GM18505 (cell line): ENCODE measurements at regions not wholly inside any gene's neighbourhood (a gene's known extent, or its start where the extent isn't known, plus 50 kb on each side); places are given as distances from the start of the nearest gene placed in this dataset.
"Not testable (repeated sequence)": the region's sequence is repeated elsewhere in the genome, so short reads cannot be mapped to it uniquely, and the experiment has no call there.

Experiments
- ATAC-seq: cut with Tn5 transposase; IDR thresholded peaks from one replicate; pipeline ENCODE4 v1.9.1; 2021; ENCODE audit not compliant: unreplicated experiment
- POLR2A ChIP-seq: IDR thresholded peaks from 4 replicates; pipeline ENCODE4 v1.6.1; 2011; ENCODE audit warnings: borderline replicate concordance; ENCODE audit not compliant: insufficient read depth, insufficient read length; ENCODE audit errors: extremely low read depth

GRCh38 chr20:40882152-40882551 is 146.5 kb upstream of the TOP1 start:
- ATAC-seq: no peak
- TF ChIP-seq POLR2A: no peak

- no peak for ATAC-seq
- no peak for TF ChIP-seq POLR2A
These were observed 145.5 kb upstream of the TOP1 start for GRCh38 chr20:40883097-40883496.

GRCh38 chr20:40887105-40887504 is 141.5 kb upstream of the TOP1 start:
- ATAC-seq: no peak

GRCh38 chr20:40889266-40889665 is 139.4 kb upstream of the TOP1 start:
- ATAC-seq: not testable (repeated sequence)

More at GRCh38 chr20:40887105-40887504, 141.5 kb upstream of the TOP1 start:
- no peak for TF ChIP-seq POLR2A

GRCh38 chr20:40890181-40890580 is 138.4 kb upstream of the TOP1 start:
- TF ChIP-seq POLR2A: no peak
- ATAC-seq: no peak

- ATAC-seq: no peak
- TF ChIP-seq POLR2A: no peak
These were observed 138.0 kb upstream of the TOP1 start for GRCh38 chr20:40890635-40891034.

GRCh38 chr20:40891351-40891750 is 137.3 kb upstream of the TOP1 start:
- ATAC-seq: no peak
- TF ChIP-seq POLR2A: no peak

- no peak for TF ChIP-seq POLR2A
- ATAC-seq: no peak
These were observed 136.0 kb upstream of the TOP1 start for GRCh38 chr20:40892642-40893041.

- ATAC-seq: no peak
- no peak for TF ChIP-seq POLR2A
These were observed 134.9 kb upstream of the TOP1 start for GRCh38 chr20:40893610-40894236.

GRCh38 chr20:40894237-40894630 is 134.4 kb upstream of the TOP1 start:
- ATAC-seq: no peak
- TF ChIP-seq POLR2A: no peak

GRCh38 chr20:40895182-40895581 is 133.4 kb upstream of the TOP1 start:
- no peak for ATAC-seq
- TF ChIP-seq POLR2A: no peak

GRCh38 chr20:40896814-40897700 is 131.6 kb upstream of the TOP1 start:
- TF ChIP-seq POLR2A: no peak
- no peak for ATAC-seq

GRCh38 chr20:40899344-40899743 is 129.3 kb upstream of the TOP1 start:
- no peak for ATAC-seq
- no peak for TF ChIP-seq POLR2A

- ATAC-seq: no peak
- no peak for TF ChIP-seq POLR2A
These were observed 127.9 kb upstream of the TOP1 start for GRCh38 chr20:40900666-40901215.
